ENCODE measurements at regions not wholly inside any gene's neighbourhood (a gene's known extent, or its start where the extent isn't known, plus 50 kb on each side); places are given as distances from the start of the nearest gene placed in this dataset.
"Not testable (repeated sequence)": the region's sequence is repeated elsewhere in the genome, so short reads cannot be mapped to it uniquely, and the experiment has no call there.

- no peak for DNase-seq (ENCODE audit: low spot score)
These were observed 333.2 kb upstream of the FGF13 start for GRCh38 chrX:139044680-139045079.

- no peak for DNase-seq (ENCODE audit: low spot score)
These were observed 327.5 kb upstream of the FGF13 start for GRCh38 chrX:139039041-139039440.

- no peak for DNase-seq (ENCODE audit: low spot score)
These were observed 315.3 kb upstream of the FGF13 start for GRCh38 chrX:139026811-139027210.

GRCh38 chrX:139026406-139026805, 314.9 kb upstream of the FGF13 start:
- no peak for DNase-seq (ENCODE audit: low spot score)

- DNase-seq (ENCODE audit: low spot score) = no peak
These were observed 314.3 kb upstream of the FGF13 start for GRCh38 chrX:139025816-139026215.

- no peak for DNase-seq (ENCODE audit: low spot score)
These were observed 312.0 kb upstream of the FGF13 start for GRCh38 chrX:139023531-139023930.

GRCh38 chrX:139020801-139021200, 309.3 kb upstream of the FGF13 start:
- no peak for DNase-seq (ENCODE audit: low spot score)

- DNase-seq (ENCODE audit: low spot score) = no peak
These were observed 306.9 kb upstream of the FGF13 start for GRCh38 chrX:139018436-139018835.

- no peak for DNase-seq (ENCODE audit: low spot score)
These were observed 304.1 kb upstream of the FGF13 start for GRCh38 chrX:139015627-139016026.

- no peak for DNase-seq (ENCODE audit: low spot score)
These were observed 296.7 kb upstream of the FGF13 start for GRCh38 chrX:139008185-139008584.

GRCh38 chrX:139003856-139004527, 292.5 kb upstream of the FGF13 start:
- DNase-seq (ENCODE audit: low spot score) = not testable (repeated sequence)

GRCh38 chrX:139002319-139002718, 290.8 kb upstream of the FGF13 start:
- DNase-seq (ENCODE audit: low spot score) = no peak

- no peak for DNase-seq (ENCODE audit: low spot score)
These were observed 284.8 kb upstream of the FGF13 start for GRCh38 chrX:138996268-138996667.

- no peak for DNase-seq (ENCODE audit: low spot score)
These were observed 283.9 kb upstream of the FGF13 start for GRCh38 chrX:138995458-138995857.

- DNase-seq (ENCODE audit: low spot score) = not testable (repeated sequence)
These were observed 278.9 kb upstream of the FGF13 start for GRCh38 chrX:138990425-138990824.

- no peak for DNase-seq (ENCODE audit: low spot score)
These were observed 275.3 kb upstream of the FGF13 start for GRCh38 chrX:138986866-138987265.

GRCh38 chrX:138986235-138986634, 274.7 kb upstream of the FGF13 start:
- no peak for DNase-seq (ENCODE audit: low spot score)

GRCh38 chrX:138982365-138982764, 270.8 kb upstream of the FGF13 start:
- no peak for DNase-seq (ENCODE audit: low spot score)

GRCh38 chrX:138964501-138964900, 253.0 kb upstream of the FGF13 start:
- DNase-seq (ENCODE audit: low spot score) = no peak

- DNase-seq (ENCODE audit: low spot score) = not testable (repeated sequence)
These were observed 250.9 kb upstream of the FGF13 start for GRCh38 chrX:138962419-138962818.

GRCh38 chrX:138954976-138955375, 243.5 kb upstream of the FGF13 start:
- no peak for DNase-seq (ENCODE audit: low spot score)

GRCh38 chrX:138946926-138947325, 235.4 kb upstream of the FGF13 start:
- no peak for DNase-seq (ENCODE audit: low spot score)

- no peak for DNase-seq (ENCODE audit: low spot score)
These were observed 233.7 kb upstream of the FGF13 start for GRCh38 chrX:138945219-138945618.

GRCh38 chrX:138939038-138939437, 227.5 kb upstream of the FGF13 start:
- no peak for DNase-seq (ENCODE audit: low spot score)

Measured in umbilical cord (tissue), 1 donor.